ENCODE measurements at regions not wholly inside any gene's neighbourhood (a gene's known extent, or its start where the extent isn't known, plus 50 kb on each side); places are given as distances from the start of the nearest gene placed in this dataset.

GRCh38 chr1:194151056-194151455 is 964.6 kb upstream of the B3GALT2 start:
- no peak overlapping the region for H3K4me3 ChIP-seq (ENCODE audit: low read depth, low read length, poor library complexity, severe bottlenecking)
- H3K9me2 ChIP-seq (ENCODE audit: low read depth, low read length), result no peaks in the 10 kb centered on the region
- H3K79me2 ChIP-seq (ENCODE audit: insufficient read depth, low read length), result no peaks in the 10 kb centered on the region
- 0 out of 2 replicates have a peak, but pooled peaks cover 4% of the 10 kb centered on the region for H3K36me3 ChIP-seq (ENCODE audit: insufficient read depth, low read length)
- H3K27ac ChIP-seq (ENCODE audit: low read depth, low read length, poor library complexity, severe bottlenecking), result no peak overlapping the region
- no peak overlapping the region for H3K9ac ChIP-seq (ENCODE audit: low read length)
- H3K4me2 ChIP-seq (ENCODE audit: low read length), result no peak overlapping the region
- H3K9me3 ChIP-seq (ENCODE audit: low read length), result no peaks in the 10 kb centered on the region
- H2AFZ ChIP-seq (ENCODE audit: low read length), result no peak overlapping the region
- no peaks in the 10 kb centered on the region for H4K20me1 ChIP-seq (ENCODE audit: insufficient read depth, low read length)
- no peaks in the 10 kb centered on the region for H3K27me3 ChIP-seq (ENCODE audit: insufficient read depth, low read length)
- H3F3A ChIP-seq (ENCODE audit: insufficient read depth, low read length), result 0 out of 2 replicates have a peak, but pooled peaks cover 4% of the 10 kb centered on the region
- peaks cover 11% of the 10 kb centered on the region for H3K4me1 ChIP-seq (ENCODE audit: insufficient read depth, low read length, severe bottlenecking)
- TF ChIP-seq, protein P1, sequence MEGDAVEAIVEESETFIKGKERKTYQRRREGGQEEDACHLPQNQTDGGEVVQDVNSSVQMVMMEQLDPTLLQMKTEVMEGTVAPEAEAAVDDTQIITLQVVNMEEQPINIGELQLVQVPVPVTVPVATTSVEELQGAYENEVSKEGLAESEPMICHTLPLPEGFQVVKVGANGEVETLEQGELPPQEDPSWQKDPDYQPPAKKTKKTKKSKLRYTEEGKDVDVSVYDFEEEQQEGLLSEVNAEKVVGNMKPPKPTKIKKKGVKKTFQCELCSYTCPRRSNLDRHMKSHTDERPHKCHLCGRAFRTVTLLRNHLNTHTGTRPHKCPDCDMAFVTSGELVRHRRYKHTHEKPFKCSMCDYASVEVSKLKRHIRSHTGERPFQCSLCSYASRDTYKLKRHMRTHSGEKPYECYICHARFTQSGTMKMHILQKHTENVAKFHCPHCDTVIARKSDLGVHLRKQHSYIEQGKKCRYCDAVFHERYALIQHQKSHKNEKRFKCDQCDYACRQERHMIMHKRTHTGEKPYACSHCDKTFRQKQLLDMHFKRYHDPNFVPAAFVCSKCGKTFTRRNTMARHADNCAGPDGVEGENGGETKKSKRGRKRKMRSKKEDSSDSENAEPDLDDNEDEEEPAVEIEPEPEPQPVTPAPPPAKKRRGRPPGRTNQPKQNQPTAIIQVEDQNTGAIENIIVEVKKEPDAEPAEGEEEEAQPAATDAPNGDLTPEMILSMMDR (IDR thresholded peaks at IDR 0.05; ENCODE audit: low read length), result no peak
- no peak for TF ChIP-seq EZH2 (IDR thresholded peaks at IDR 0.05; ENCODE audit: borderline replicate concordance, low read length)

DNA sequence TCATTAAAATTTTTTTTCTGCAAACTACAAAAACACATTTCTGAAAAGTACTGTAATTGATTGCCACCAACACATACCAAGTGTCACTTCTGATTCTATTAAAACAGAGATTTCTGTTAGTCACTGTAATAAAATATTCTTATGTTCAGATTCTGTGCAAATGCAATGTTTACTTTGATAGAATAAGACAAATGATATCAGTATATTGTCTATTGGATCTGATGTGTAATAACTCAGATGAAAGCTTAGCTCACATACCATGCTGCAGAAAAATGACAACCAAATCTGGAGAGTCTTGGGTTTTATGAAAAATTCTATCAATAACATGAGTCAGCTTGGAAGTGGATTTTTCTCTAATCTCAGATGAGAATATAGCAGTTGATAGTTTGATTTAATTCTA is 963.8 kb upstream of the B3GALT2 start:
- Histone ChIP-seq H3K4me1 (ENCODE audit: insufficient read depth, low read length, severe bottlenecking) (peaks cover 11% of the 10 kb centered on the region), H3K36me3 (ENCODE audit: insufficient read depth, low read length) (0 out of 2 replicates have a peak, but pooled peaks cover 4% of the 10 kb centered on the region), H3K9me2 (ENCODE audit: low read depth, low read length) (no peaks in the 10 kb centered on the region), H4K20me1 (ENCODE audit: insufficient read depth, low read length) (no peaks in the 10 kb centered on the region), H3K4me3 (ENCODE audit: low read depth, low read length, poor library complexity, severe bottlenecking) (no peak overlapping the region), H3K27ac (ENCODE audit: low read depth, low read length, poor library complexity, severe bottlenecking) (no peak overlapping the region), H3K9me3 (ENCODE audit: low read length) (no peaks in the 10 kb centered on the region), H3K27me3 (ENCODE audit: insufficient read depth, low read length) (no peaks in the 10 kb centered on the region), H3K79me2 (ENCODE audit: insufficient read depth, low read length) (no peaks in the 10 kb centered on the region), H3K4me2 (ENCODE audit: low read length) (no peak overlapping the region), H3F3A (ENCODE audit: insufficient read depth, low read length) (0 out of 2 replicates have a peak, but pooled peaks cover 4% of the 10 kb centered on the region), H3K9ac (ENCODE audit: low read length) (no peak overlapping the region), H2AFZ (ENCODE audit: low read length) (no peak overlapping the region)
- no peak for TF ChIP-seq EZH2 (IDR thresholded peaks at IDR 0.05; ENCODE audit: borderline replicate concordance, low read length)
- TF ChIP-seq, protein P1 (IDR thresholded peaks at IDR 0.05; ENCODE audit: low read length), result no peak

DNA sequence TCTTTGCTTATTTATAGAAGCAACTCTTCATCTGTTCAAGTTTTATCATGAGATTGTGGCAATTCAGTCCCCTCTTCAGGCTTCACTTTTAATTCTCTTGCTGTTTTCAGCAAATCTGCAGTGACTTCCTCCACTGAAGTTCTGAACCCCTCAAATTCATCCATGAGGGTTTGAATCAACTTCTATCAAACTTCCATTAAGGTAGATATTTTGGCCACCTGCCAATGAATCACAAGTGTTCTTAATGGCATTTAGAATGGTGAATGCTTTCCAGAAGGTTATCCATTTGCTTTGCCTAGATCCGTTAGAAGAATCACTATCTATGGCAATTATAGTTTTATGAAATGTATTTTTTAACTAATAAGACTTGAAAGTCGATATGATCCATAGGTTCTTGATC is 946.7 kb upstream of the B3GALT2 start:
- H4K20me1 ChIP-seq (ENCODE audit: insufficient read depth, low read length), result no peaks in the 10 kb centered on the region
- H3K4me1 ChIP-seq (ENCODE audit: insufficient read depth, low read length, severe bottlenecking), result peaks cover 20% of the 10 kb centered on the region
- H3K27me3 ChIP-seq (ENCODE audit: insufficient read depth, low read length), result no peaks in the 10 kb centered on the region
- no peak overlapping the region for H3K4me3 ChIP-seq (ENCODE audit: low read depth, low read length, poor library complexity, severe bottlenecking)
- no peaks in the 10 kb centered on the region for H3K36me3 ChIP-seq (ENCODE audit: insufficient read depth, low read length)
- no peaks in the 10 kb centered on the region for H3K79me2 ChIP-seq (ENCODE audit: insufficient read depth, low read length)
- no peak for TF ChIP-seq EZH2 (IDR thresholded peaks at IDR 0.05; ENCODE audit: borderline replicate concordance, low read length)
- TF ChIP-seq, protein P1 (IDR thresholded peaks at IDR 0.05; ENCODE audit: low read length), result no peak
- H2AFZ ChIP-seq (ENCODE audit: low read length), result no peak overlapping the region
- peaks cover 2% of the 10 kb centered on the region; the same call in 1 of the 2 replicates for H3F3A ChIP-seq (ENCODE audit: insufficient read depth, low read length)
- no peaks in the 10 kb centered on the region for H3K9me2 ChIP-seq (ENCODE audit: low read depth, low read length)
- H3K9ac ChIP-seq (ENCODE audit: low read length), result no peak overlapping the region
- no peaks in the 10 kb centered on the region for H3K9me3 ChIP-seq (ENCODE audit: low read length)
- no peak overlapping the region for H3K4me2 ChIP-seq (ENCODE audit: low read length)
- H3K27ac ChIP-seq (ENCODE audit: low read depth, low read length, poor library complexity, severe bottlenecking), result no peak overlapping the region
